Lower leg skin (tissue), 4 donors: ENCODE measurements at regions not wholly inside any gene's neighbourhood (a gene's known extent, or its start where the extent isn't known, plus 50 kb on each side); places are given as distances from the start of the nearest gene placed in this dataset.

Experiments used
- DNase-seq, 2 donors: peaks; one replicate each; pipeline ENCODE4 v3.0.0-alpha.2; 2019; ENCODE audit warnings: low spot score in 2 of 2
- H3K4me3 ChIP-seq: fragments of 200-600 bp; sonication (generic); 2 replicates; pipeline ENCODE4 v1.5.1; 2017; ENCODE audit warnings: mild to moderate bottlenecking, low read depth; ENCODE audit not compliant: poor library complexity, severe bottlenecking
- POLR2A ChIP-seq, 2 donors: fragments of 450-650 bp; IDR thresholded peaks; one replicate each; pipeline ENCODE4 v1.6.1; 2016 to 2017; ENCODE audit warnings: antibody characterized with exemption in 2 of 2, mild to moderate bottlenecking in 1 of 2, moderate library complexity in 1 of 2
- WGBS, 2 donors: methylation state at CpG; one replicate each; pipeline ENCODE4 v1.1.5; 2018; 5-methylcytosine and 5-hydroxymethylcytosine counted together
- intact Hi-C: fragments of 100-400 bp; cut with DNase I; formaldehyde crosslinking; loops from one replicate; pipeline ENCODE4 v1.15.0; 2023; ENCODE audit warnings: low total_unique reads
- TF ChIP-seq, protein P1 (sequence below), 3 donors: fragments of 450-650 bp; IDR thresholded peaks; one replicate each; pipeline ENCODE4 v1.5.1; 2016; ENCODE audit warnings: antibody characterized with exemption in 3 of 3, mild to moderate bottlenecking in 3 of 3, moderate library complexity in 2 of 3

DNA sequence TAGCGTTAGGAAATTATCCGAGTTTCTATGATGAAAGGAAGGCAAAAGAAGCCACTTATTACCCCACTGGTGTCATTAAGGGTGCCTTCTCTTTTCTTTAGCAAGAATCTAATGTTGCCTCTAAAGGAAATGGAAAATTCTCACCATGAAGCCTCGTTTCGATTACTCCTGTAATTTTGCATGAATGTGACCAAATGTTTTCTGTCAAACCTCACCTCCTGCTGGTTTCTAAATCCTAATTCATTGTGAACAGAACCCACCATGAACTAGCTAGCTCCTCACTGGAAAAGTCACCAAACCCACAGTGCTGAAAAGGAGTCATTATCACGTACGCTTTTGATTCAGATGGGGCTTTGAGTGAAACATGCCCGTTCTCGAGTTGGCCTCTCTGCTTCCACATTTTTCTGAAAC lies 119.9 kb downstream of the COPS8 start:
- 60 to 65% methylated on average over 8 of the region's 8 CpGs for WGBS, 2 donors
- intact Hi-C loops, result no loop called here
- H3K4me3 ChIP-seq, result no peak overlapping the region
- no peak for TF ChIP-seq POLR2A (IDR thresholded peaks at IDR 0.05)
- TF ChIP-seq, protein P1, sequence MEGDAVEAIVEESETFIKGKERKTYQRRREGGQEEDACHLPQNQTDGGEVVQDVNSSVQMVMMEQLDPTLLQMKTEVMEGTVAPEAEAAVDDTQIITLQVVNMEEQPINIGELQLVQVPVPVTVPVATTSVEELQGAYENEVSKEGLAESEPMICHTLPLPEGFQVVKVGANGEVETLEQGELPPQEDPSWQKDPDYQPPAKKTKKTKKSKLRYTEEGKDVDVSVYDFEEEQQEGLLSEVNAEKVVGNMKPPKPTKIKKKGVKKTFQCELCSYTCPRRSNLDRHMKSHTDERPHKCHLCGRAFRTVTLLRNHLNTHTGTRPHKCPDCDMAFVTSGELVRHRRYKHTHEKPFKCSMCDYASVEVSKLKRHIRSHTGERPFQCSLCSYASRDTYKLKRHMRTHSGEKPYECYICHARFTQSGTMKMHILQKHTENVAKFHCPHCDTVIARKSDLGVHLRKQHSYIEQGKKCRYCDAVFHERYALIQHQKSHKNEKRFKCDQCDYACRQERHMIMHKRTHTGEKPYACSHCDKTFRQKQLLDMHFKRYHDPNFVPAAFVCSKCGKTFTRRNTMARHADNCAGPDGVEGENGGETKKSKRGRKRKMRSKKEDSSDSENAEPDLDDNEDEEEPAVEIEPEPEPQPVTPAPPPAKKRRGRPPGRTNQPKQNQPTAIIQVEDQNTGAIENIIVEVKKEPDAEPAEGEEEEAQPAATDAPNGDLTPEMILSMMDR (IDR thresholded peaks at IDR 0.05), result no peak
- DNase-seq, result no peak

- TF ChIP-seq POLR2A (IDR thresholded peaks at IDR 0.05), result no peak
- TF ChIP-seq, protein P1 (IDR thresholded peaks at IDR 0.05), result no peak
- WGBS, 2 donors, result 26 to 27% methylated on average over 7 of the region's 7 CpGs
- H3K4me3 ChIP-seq, result no peak overlapping the region
- intact Hi-C loops, result no loop called here
- DNase-seq, result peak; percentile 83 to 95
Measured at GRCh38 chr2:237207646-237208045, 122.0 kb downstream of the COPS8 start.

- 50 to 66% methylated on average over 16 of the region's 16 CpGs for WGBS, 2 donors
- peak in 1 of 2 donors; percentile 80 for DNase-seq
- no peak overlapping the region for H3K4me3 ChIP-seq
- intact Hi-C loops, result no loop called here
- TF ChIP-seq POLR2A (IDR thresholded peaks at IDR 0.05), result no peak
- TF ChIP-seq, protein P1 (IDR thresholded peaks at IDR 0.05), result no peak
Measured at GRCh38 chr2:237208373-237209260, 122.9 kb downstream of the COPS8 start.

GRCh38 chr2:237209885-237210284 lies 124.2 kb downstream of the COPS8 start:
- intact Hi-C loops, result no loop called here
- DNase-seq, result no peak
- H3K4me3 ChIP-seq, result no peak overlapping the region
- TF ChIP-seq POLR2A (IDR thresholded peaks at IDR 0.05), result no peak
- TF ChIP-seq, protein P1 (IDR thresholded peaks at IDR 0.05), result no peak
- 60 to 77% methylated on average over 6 of the region's 6 CpGs for WGBS, 2 donors

DNA sequence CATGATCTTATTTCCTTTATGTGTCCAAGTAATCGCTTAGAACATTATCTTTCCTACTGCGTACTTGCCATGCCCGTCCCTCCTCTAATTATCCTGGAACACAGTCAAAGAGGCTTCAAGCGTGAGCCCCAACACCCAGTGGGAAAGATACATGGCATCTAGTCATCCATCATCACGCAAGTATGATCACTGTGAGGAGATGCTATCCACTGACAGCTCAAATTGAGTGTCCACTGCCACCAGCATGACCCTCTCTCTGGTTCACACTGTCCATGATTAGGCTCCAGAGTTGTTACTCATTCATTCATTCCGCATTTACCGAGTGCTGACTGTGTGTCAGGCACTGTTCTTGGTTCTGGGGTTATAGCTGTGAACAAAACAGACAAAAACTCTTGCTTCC lies 124.6 kb downstream of the COPS8 start:
- no peak overlapping the region for H3K4me3 ChIP-seq
- TF ChIP-seq, protein P1 (IDR thresholded peaks at IDR 0.05), result no peak
- TF ChIP-seq POLR2A (IDR thresholded peaks at IDR 0.05), result no peak
- intact Hi-C loops, result no loop called here
- DNase-seq, result no peak
- 77 to 84% methylated on average over 7 of the region's 7 CpGs for WGBS, 2 donors
